ENCODE measurements at regions not wholly inside any gene's neighbourhood (a gene's known extent, or its start where the extent isn't known, plus 50 kb on each side); places are given as distances from the start of the nearest gene placed in this dataset.

DNA sequence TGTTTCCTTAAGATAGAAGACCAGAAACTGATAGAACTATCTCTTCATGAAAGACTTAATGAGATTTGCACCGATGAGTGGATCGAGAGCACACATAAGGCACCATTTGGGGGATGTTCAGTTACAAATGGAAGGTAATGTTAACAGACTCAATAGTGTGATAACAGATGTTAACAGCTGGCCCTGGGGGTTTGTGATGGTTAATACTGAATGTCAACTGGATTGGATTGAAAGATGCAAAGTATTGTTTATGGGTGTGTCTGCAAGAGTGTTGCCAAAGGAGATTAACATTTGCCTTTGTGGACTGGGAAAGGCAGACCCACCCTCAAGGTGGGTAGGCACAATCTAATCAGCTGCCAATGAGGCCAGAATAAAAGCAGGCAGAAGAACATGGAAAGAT, 130.5 kb upstream of the DGKB start:
- 88% methylated on average over 2 of the region's 2 CpGs; no CpG with 5 or more reads in 1 of the 2 experiments for WGBS, 2 experiments (ENCODE audit: extremely low coverage in 1 of 2, insufficient coverage in 1 of 2, insufficient read length in 1 of 2, insufficient replicate concordance in 2 of 2, low coverage in 1 of 2, low lambda C conversion rate in 2 of 2, missing lambda C conversion rate in 1 of 2)
- Histone ChIP-seq H3K27ac (ENCODE audit: low read depth, low read length) (no peak overlapping the region), H4K8ac (ENCODE audit: extremely low read depth, insufficient read depth, low read length) (no peak overlapping the region), H3K4me2 (ENCODE audit: insufficient read depth in 1 of 2, low read depth in 2 of 2, low read length in 2 of 2) (no peak overlapping the region), H2BK20ac (ENCODE audit: low read length) (no peak overlapping the region), H3K79me1 (ENCODE audit: low read depth, low read length) (no peaks in the 10 kb centered on the region), H3K4ac (replicated peaks; ENCODE audit: insufficient read length, low read depth, low read length) (no peak overlapping the region), H3K14ac (ENCODE audit: insufficient read length) (no peak overlapping the region), H2BK15ac (ENCODE audit: low read length) (no peak overlapping the region), H4K20me1 (replicated peaks in 1 of 2; ENCODE audit: control insufficient read depth in 1 of 2, insufficient read depth in 2 of 2, low read length in 2 of 2) (no peaks in the 10 kb centered on the region), H2BK5ac (ENCODE audit: low read depth, low read length) (no peak overlapping the region), H2BK120ac (replicated peaks; ENCODE audit: low read depth, low read length) (no peak overlapping the region), H3K56ac (replicated peaks; ENCODE audit: insufficient read length, low read depth, low read length) (no peak overlapping the region), H3K9me3 (ENCODE audit: insufficient read depth in 2 of 2, low read depth in 1 of 2, low read length in 1 of 2) (no peaks in the 10 kb centered on the region), H3K4me3 (ENCODE audit: extremely low read depth in 1 of 4, insufficient read depth in 2 of 4, low read depth in 3 of 4, low read length in 4 of 4) (no peak overlapping the region), H4K5ac (ENCODE audit: insufficient read length, low read depth, low read length) (no peak overlapping the region), H3K23me2 (ENCODE audit: low read depth, low read length) (no peaks in the 10 kb centered on the region; the same call in 1 of the 2 replicates), H2AK5ac (ENCODE audit: low read depth, low read length) (no peak overlapping the region), H3K36me3 (ENCODE audit: control insufficient read depth in 2 of 4, insufficient read depth in 4 of 4, low read length in 3 of 4) (no peaks in the 10 kb centered on the region), H2AFZ (ENCODE audit: low read length) (no peak overlapping the region), H3K4me1 (replicated peaks in 1 of 4; ENCODE audit: control insufficient read depth in 3 of 4, insufficient read depth in 4 of 4, low read length in 3 of 4) (no peaks in the 10 kb centered on the region), H3K79me2 (ENCODE audit: control insufficient read depth in 1 of 2, insufficient read depth in 2 of 2, low read length in 2 of 2) (no peaks in the 10 kb centered on the region), H3K27me3 (replicated peaks in 1 of 4; ENCODE audit: control insufficient read depth in 3 of 4, extremely low read depth in 1 of 4, insufficient read depth in 3 of 4, low read length in 3 of 4) (no peaks in the 10 kb centered on the region), H3K18ac (ENCODE audit: extremely low read depth, low read length) (no peak overlapping the region), H4K91ac (replicated peaks; ENCODE audit: insufficient read length, low read length) (no peak overlapping the region), H2BK12ac (ENCODE audit: low read depth, low read length) (no peak overlapping the region), H3K23ac (ENCODE audit: insufficient read length) (no peak overlapping the region), H3K9ac (replicated peaks in 1 of 4; ENCODE audit: extremely low read depth in 1 of 4, low read depth in 3 of 4, low read length in 3 of 4) (no peak overlapping the region)
- FAIRE-seq (no peak), DNase-seq (ENCODE audit: low read depth in 1 of 2, low spot score in 2 of 2) (no peak)
- CTCF ChIA-PET (ENCODE audit: partially characterized antibody), result interaction anchor here (0.8 kb wide), 1 partner anchor 314 kb away, joined by 3 read pairs; no protein-coding TSS in a partner anchor
- POLR2A ChIA-PET (ENCODE audit: partially characterized antibody), result interaction anchor here (0.9 kb wide), 1 partner anchor 17 kb away, joined by 3 read pairs; no protein-coding TSS in a partner anchor
- TF ChIP-seq SP1 (IDR thresholded peaks at IDR 0.05; ENCODE audit: low read depth, low read length) (no peak), KDM5A (IDR thresholded peaks at IDR 0.05; ENCODE audit: low read length) (no peak), CHD1 (IDR thresholded peaks at IDR 0.05; ENCODE audit: low read depth, low read length) (no peak), RAD21 (IDR thresholded peaks at IDR 0.05 in 1 of 2, conservative IDR thresholded peaks at IDR 0.05 in 1 of 2; ENCODE audit: low read depth in 2 of 2, low read length in 2 of 2) (no peak), CREB1 (IDR thresholded peaks at IDR 0.05) (no peak), CBX8 (IDR thresholded peaks at IDR 0.05; ENCODE audit: borderline replicate concordance, low read depth, low read length) (no peak), MAFK (IDR thresholded peaks at IDR 0.05; ENCODE audit: low read depth, low read length) (no peak), GABPA (IDR thresholded peaks at IDR 0.05; ENCODE audit: borderline replicate concordance, insufficient read depth, low read length) (no peak), SAP30 (IDR thresholded peaks at IDR 0.05; ENCODE audit: insufficient read depth, insufficient replicate concordance, low read length) (no peak), ZNF274 (IDR thresholded peaks at IDR 0.05; ENCODE audit: borderline replicate concordance, extremely low read depth, low read length) (no peak), TBP (IDR thresholded peaks at IDR 0.05; ENCODE audit: low read depth, low read length) (no peak), CHD2 (IDR thresholded peaks at IDR 0.05; ENCODE audit: low read length) (no peak), SIX5 (IDR thresholded peaks at IDR 0.05; ENCODE audit: low read depth, low read length) (no peak)
- TF ChIP-seq, protein P1, sequence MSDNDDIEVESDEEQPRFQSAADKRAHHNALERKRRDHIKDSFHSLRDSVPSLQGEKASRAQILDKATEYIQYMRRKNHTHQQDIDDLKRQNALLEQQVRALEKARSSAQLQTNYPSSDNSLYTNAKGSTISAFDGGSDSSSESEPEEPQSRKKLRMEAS (IDR thresholded peaks at IDR 0.05), result no peak
- TF ChIP-seq, protein P2, sequence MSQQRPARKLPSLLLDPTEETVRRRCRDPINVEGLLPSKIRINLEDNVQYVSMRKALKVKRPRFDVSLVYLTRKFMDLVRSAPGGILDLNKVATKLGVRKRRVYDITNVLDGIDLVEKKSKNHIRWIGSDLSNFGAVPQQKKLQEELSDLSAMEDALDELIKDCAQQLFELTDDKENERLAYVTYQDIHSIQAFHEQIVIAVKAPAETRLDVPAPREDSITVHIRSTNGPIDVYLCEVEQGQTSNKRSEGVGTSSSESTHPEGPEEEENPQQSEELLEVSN (IDR thresholded peaks at IDR 0.05), result no peak
